ENCODE measurements at regions not wholly inside any gene's neighbourhood (a gene's known extent, or its start where the extent isn't known, plus 50 kb on each side); places are given as distances from the start of the nearest gene placed in this dataset.

GRCh38 chr12:102745971-102746600 is 171.0 kb downstream of the PAH start:
- no peaks in the 10 kb centered on the region for H3K36me3 ChIP-seq (ENCODE audit: control insufficient read depth in 2 of 2, extremely low read depth in 1 of 2, insufficient read depth in 2 of 2, low read length in 2 of 2)
- no peak overlapping the region for H3K4me3 ChIP-seq (replicated peaks in 1 of 3; ENCODE audit: insufficient read depth in 1 of 3, low read depth in 1 of 3, low read length in 3 of 3)
- H3K4me1 ChIP-seq (ENCODE audit: control insufficient read depth, extremely low read depth, insufficient read depth, low read length), result no peaks in the 10 kb centered on the region
- no peaks in the 10 kb centered on the region for H4K20me1 ChIP-seq (replicated peaks; ENCODE audit: control insufficient read depth, extremely low read depth, insufficient read depth, low read length)
- FAIRE-seq (no peak), DNase-seq (ENCODE audit: low read depth, low spot score) (no peak)
- H2AFZ ChIP-seq (ENCODE audit: low read depth, low read length), result no peak overlapping the region
- ChIA-PET POLR2A (no interaction called here), CTCF (no interaction called here)
- no peaks in the 10 kb centered on the region for H3K9me1 ChIP-seq (replicated peaks; ENCODE audit: control insufficient read depth, extremely low read depth, insufficient read depth, low read length)
- H3K27ac ChIP-seq (ENCODE audit: insufficient read depth, low read depth, low read length), result no peak overlapping the region
- H3K9ac ChIP-seq (replicated peaks; ENCODE audit: extremely low read depth, insufficient read depth, low read length), result no peak overlapping the region
- no peak overlapping the region for H3K4me2 ChIP-seq (ENCODE audit: insufficient read depth, low read length)
- H3K79me2 ChIP-seq (ENCODE audit: control insufficient read depth, insufficient read depth, low read length), result no peaks in the 10 kb centered on the region
- no TSS peak for BruUV-seq (replicated peaks)
- intact Hi-C loops (cut with micrococcal nuclease) (no loop called here), dilution Hi-C loops (cut with MboI; ENCODE audit: extremely low pct_ligation_motif_present, low sequenced_read_pairs) (no loop called here)
- H3K9me3 ChIP-seq (replicated peaks; ENCODE audit: control insufficient read depth, insufficient read depth, low read length), result no peaks in the 10 kb centered on the region
- H3K27me3 ChIP-seq (ENCODE audit: control insufficient read depth in 2 of 2, insufficient read depth in 2 of 2, low read length in 2 of 2), result no peaks in the 10 kb centered on the region
- TF ChIP-seq JUN (IDR thresholded peaks at IDR 0.05; ENCODE audit: borderline replicate concordance, insufficient read depth, insufficient read length, low read depth) (no peak), POLR2AphosphoS5 (IDR thresholded peaks at IDR 0.05; ENCODE audit: insufficient read depth, low read depth, low read length) (no peak), EZH2 (IDR thresholded peaks at IDR 0.05; ENCODE audit: borderline replicate concordance, low read depth, low read length, severe bottlenecking) (no peak), MAX (IDR thresholded peaks at IDR 0.05; ENCODE audit: insufficient read depth, insufficient read length) (no peak), POLR2A (IDR thresholded peaks at IDR 0.05; ENCODE audit: low read depth, low read length) (no peak), GATA2 (IDR thresholded peaks at IDR 0.05; ENCODE audit: insufficient read depth, insufficient read length, low read depth, low read length) (no peak), FOS (IDR thresholded peaks at IDR 0.05; ENCODE audit: borderline replicate concordance, insufficient read depth, low read length) (no peak), MYC (IDR thresholded peaks at IDR 0.05; ENCODE audit: low read depth, low read length) (no peak), CTCF (IDR thresholded peaks at IDR 0.05; ENCODE audit: extremely low read depth in 1 of 2, insufficient read depth in 1 of 2, low read depth in 1 of 2, low read length in 2 of 2) (no peak)

All from endothelial cell of umbilical vein (primary cell).